HG02840 (cell line): ENCODE measurements at regions not wholly inside any gene's neighbourhood (a gene's known extent, or its start where the extent isn't known, plus 50 kb on each side); places are given as distances from the start of the nearest gene placed in this dataset.
"Not testable (repeated sequence)": the region's sequence is repeated elsewhere in the genome, so short reads cannot be mapped to it uniquely, and the experiment has no call there.

Source experiments
- ATAC-seq: cut with Tn5 transposase; IDR thresholded peaks from one replicate; pipeline ENCODE4 v1.9.1; 2021; ENCODE audit warnings: mild to moderate bottlenecking, moderate library complexity, moderate number of reproducible peaks; ENCODE audit not compliant: unreplicated experiment, low FRiP score

- no peak for ATAC-seq
These were observed 310.5 kb downstream of the PTGER3 start for GRCh38 chr1:70737125-70737524.

DNA sequence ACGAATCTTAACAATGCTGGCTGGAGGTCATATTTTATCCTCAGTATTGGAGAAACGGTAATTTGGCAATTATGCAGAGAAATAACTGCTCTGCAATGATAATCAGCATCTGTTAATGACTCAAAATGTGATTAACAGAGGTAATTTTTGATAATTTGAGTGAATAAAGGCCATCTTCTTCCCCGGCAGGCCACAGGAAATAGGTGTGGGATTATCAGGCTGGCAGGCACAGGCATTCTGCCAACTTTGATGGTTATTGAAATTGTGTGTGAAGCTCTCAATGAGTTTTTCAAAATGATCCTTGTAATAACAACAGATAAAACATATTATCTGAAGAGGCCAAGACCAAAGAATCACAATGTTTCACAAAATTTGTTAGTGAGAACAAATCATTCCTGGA lies 309.0 kb downstream of the PTGER3 start:
- no peak for ATAC-seq

DNA sequence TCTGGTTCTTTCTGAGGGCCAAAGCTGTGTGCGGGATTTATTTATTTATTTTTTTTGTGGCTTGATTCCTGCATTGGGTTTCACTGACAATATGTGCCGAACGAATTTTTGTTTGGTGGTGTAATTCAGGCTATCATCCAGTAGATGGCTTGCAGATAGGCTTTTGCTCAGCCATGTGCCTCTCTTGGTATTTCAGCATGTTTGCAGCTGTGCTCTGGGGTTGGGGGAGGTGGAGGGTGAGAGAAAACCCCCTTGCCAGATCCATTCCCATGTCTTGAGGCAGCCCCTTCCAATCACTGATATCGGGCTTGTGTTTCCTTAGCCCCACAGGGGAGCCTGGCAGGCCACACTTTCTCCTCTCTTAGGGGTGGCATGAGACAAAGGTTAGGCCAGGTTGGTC lies 302.4 kb downstream of the PTGER3 start:
- no peak for ATAC-seq

DNA sequence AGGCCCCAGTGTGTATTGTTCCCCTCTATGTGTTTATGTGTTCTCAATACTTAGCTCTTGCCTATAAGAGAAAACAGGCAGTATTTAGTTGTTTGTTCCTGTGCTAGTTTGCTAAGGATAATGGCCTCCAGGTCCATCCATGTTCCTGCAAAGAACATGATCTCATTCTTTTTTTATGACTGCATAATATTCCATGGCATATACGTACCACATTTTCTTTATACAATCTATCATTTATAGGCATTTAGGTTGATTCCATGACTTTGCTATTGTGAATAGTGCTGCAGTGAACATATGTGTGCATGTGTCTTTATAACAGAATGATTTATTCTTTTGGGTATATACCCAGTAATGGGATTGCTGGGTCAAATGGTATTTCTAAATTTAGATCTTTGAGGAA lies 301.6 kb downstream of the PTGER3 start:
- ATAC-seq, result not testable (repeated sequence)

DNA sequence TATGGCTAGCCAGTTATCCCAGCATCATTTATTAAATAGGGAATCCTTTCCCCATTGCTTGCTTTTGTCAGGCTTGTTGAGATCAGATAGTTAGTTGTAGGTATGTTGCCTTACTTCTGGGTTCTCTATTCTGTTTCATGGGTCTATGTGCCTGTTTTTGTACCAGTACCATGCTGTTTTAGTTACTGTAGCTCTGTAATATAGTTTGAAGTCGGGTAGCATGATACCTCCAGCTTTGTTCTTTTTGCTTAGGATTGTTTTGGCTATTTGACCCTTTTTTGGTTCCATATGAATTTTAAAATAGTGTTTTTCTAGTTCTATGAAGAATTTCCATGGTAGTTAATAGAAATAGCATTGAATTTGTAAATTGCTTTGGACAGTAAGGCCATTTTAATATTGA lies 300.5 kb downstream of the PTGER3 start:
- not testable (repeated sequence) for ATAC-seq

GRCh38 chr1:70751676-70752287 lies 295.8 kb downstream of the PTGER3 start:
- ATAC-seq, result not testable (repeated sequence)

GRCh38 chr1:70754701-70755100 lies 292.9 kb downstream of the PTGER3 start:
- no peak for ATAC-seq

GRCh38 chr1:70760154-70760553 lies 287.5 kb downstream of the PTGER3 start:
- ATAC-seq, result no peak

GRCh38 chr1:70762386-70762785 lies 285.2 kb downstream of the PTGER3 start:
- ATAC-seq, result no peak

DNA sequence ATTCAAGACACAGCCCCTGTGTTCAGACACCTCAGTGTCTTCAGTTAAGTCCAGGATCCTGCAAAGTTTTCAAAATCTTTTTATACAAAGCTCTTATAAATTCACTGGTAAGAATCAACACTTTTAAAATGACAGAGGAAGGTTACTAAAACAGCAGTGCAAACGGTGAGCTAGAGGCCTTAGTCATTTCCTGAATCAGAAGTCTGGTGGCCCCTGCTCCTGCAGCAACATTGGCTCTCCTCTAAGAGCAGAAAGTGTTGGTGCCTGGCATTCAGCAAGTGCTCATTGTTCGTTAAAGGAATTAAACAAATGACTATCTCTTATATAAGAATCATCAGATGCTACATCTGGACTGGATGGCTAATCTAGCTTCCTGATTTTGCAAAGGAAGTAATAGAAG lies 282.9 kb downstream of the PTGER3 start:
- ATAC-seq, result no peak

- no peak for ATAC-seq
These were observed 280.2 kb downstream of the PTGER3 start for GRCh38 chr1:70767377-70767776.

DNA sequence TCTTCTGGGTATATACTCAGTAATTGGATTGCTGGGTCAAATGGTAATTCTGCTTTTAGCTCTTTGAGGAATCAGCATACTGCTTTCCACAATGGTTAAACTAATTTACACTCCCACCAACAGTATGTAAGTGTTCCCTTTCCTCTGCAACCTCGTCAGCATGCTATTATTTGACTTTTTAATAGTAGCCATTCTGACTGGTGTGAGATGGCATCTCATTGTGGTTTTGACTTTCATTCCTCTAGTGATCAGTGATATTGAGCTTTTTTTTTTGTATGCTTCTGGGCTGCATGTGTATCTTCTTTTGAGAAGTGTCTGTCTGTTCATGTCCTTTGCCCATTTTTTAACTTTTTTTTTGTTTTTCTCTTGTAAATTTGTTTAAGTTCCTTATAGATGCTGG lies 279.4 kb downstream of the PTGER3 start:
- no peak for ATAC-seq

DNA sequence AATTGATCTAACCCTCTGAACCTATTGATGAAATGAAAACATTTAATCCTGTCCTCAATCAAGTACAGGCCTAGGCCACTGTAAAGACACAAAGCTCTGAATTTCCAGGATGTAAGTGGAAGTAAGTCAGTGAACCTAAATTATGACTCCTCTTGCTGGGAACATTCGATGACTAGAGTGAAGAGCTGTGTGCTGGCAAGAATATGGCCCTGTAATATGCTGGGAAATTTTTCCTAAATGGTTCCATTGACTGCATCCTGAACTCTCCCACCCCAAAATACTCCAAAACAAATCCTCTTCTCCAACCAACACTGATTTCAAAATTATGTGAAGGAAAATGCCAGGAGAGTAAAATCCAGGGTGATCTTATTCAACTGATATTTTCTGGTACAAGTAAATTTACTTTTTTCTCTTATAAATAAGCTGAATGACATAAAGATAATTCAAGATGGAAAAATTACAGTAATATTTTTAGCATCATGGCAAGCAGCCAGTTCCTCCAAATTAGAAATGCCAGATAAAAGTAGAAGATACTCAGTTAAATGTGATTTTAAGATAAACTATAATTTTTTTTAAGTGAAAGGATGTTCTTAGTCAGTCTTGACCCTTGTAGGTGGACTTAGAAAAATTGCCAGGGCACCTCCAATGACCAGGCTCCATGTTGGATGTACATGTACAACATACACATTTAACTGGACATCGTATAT lies 269.4 kb downstream of the PTGER3 start:
- no peak for ATAC-seq

- ATAC-seq, result no peak
These were observed 268.7 kb downstream of the PTGER3 start for GRCh38 chr1:70778934-70779333.

- ATAC-seq, result no peak
These were observed 268.0 kb downstream of the PTGER3 start for GRCh38 chr1:70779571-70779970.

- no peak for ATAC-seq
These were observed 262.3 kb downstream of the PTGER3 start for GRCh38 chr1:70785287-70785686.

- ATAC-seq, result no peak
These were observed 257.2 kb downstream of the PTGER3 start for GRCh38 chr1:70790232-70790923.

GRCh38 chr1:70795064-70795463 lies 252.6 kb downstream of the PTGER3 start:
- not testable (repeated sequence) for ATAC-seq

DNA sequence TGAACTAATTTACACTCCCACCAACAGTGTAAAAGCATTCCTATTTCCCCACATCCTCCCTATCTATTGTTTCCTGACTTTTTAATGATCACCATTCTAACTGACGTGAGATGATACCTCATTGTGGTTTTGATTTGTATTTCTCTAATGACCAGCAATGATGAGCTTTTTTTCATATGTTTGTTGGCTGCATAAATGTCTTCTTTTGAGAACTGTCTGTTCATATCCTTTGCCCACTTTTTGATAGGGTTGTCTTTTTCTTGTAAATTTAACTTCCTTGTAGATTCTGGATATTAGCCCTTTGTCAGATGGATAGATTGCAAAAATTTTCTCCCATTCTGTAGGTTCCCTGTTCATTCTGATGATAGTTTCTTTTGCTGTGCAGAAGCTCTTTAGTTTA lies 251.3 kb downstream of the PTGER3 start:
- not testable (repeated sequence) for ATAC-seq

- ATAC-seq, result not testable (repeated sequence)
These were observed 245.0 kb downstream of the PTGER3 start for GRCh38 chr1:70802625-70803024.

DNA sequence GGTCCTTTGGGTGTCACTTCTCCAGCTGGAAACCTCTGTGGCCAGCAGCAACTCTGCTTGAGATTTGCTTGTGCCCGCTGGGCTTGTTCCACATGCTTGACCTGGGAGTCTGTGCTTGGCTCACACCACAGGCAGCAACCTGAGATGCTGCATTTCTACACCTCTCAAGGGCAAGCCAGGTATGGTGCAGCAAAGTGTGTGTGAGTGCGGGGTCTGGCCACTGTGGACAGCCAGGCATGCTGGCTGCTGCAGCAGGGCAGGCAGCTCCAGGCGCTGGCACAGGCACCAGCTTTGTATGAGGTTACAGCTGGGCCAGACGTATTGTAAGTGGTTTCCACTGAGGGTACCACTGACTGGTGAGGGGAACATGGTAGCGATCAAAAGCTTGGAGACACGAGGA lies 242.0 kb downstream of the PTGER3 start:
- ATAC-seq, result no peak
